GM21576 (cell line): ENCODE measurements at regions not wholly inside any gene's neighbourhood (a gene's known extent, or its start where the extent isn't known, plus 50 kb on each side); places are given as distances from the start of the nearest gene placed in this dataset.
A peak's percentile ranks its signal among the peaks of the same experiment; 100 is the strongest.

Experiments used
- ATAC-seq: cut with Tn5 transposase; IDR thresholded peaks from one replicate; pipeline ENCODE4 v1.9.1; 2021; ENCODE audit warnings: mild to moderate bottlenecking, moderate library complexity; ENCODE audit not compliant: unreplicated experiment

- ATAC-seq = no peak
These were observed 102.7 kb upstream of the TOP1 start for GRCh38 chr20:40925829-40926510.

GRCh38 chr20:40926928-40927327 is 101.7 kb upstream of the TOP1 start:
- no peak for ATAC-seq

- no peak for ATAC-seq
These were observed 98.1 kb upstream of the TOP1 start for GRCh38 chr20:40930561-40930960.

GRCh38 chr20:40931410-40932044 is 97.1 kb upstream of the TOP1 start:
- ATAC-seq = no peak

- ATAC-seq = no peak
These were observed 96.2 kb upstream of the TOP1 start for GRCh38 chr20:40932436-40932835.

- no peak for ATAC-seq
These were observed 94.9 kb upstream of the TOP1 start for GRCh38 chr20:40933758-40934157.

- ATAC-seq = no peak
These were observed 90.6 kb upstream of the TOP1 start for GRCh38 chr20:40938020-40938419.

- ATAC-seq = no peak
These were observed 89.0 kb upstream of the TOP1 start for GRCh38 chr20:40939667-40940066.

- ATAC-seq = peak; percentile 37
These were observed 87.5 kb upstream of the TOP1 start for GRCh38 chr20:40941133-40941610.

GRCh38 chr20:40942006-40942405 is 86.6 kb upstream of the TOP1 start:
- ATAC-seq = no peak

GRCh38 chr20:40942775-40943174 is 85.8 kb upstream of the TOP1 start:
- no peak for ATAC-seq

GRCh38 chr20:40943591-40943990 is 85.0 kb upstream of the TOP1 start:
- ATAC-seq = no peak

- no peak for ATAC-seq
These were observed 83.4 kb upstream of the TOP1 start for GRCh38 chr20:40945189-40945588.

- no peak for ATAC-seq
These were observed 82.7 kb upstream of the TOP1 start for GRCh38 chr20:40945754-40946450.

- no peak for ATAC-seq
These were observed 82.2 kb upstream of the TOP1 start for GRCh38 chr20:40946451-40946850.

- no peak for ATAC-seq
These were observed 80.0 kb upstream of the TOP1 start for GRCh38 chr20:40948465-40949267.

- ATAC-seq = no peak
These were observed 79.3 kb upstream of the TOP1 start for GRCh38 chr20:40949346-40949745.

- no peak for ATAC-seq
These were observed 76.5 kb upstream of the TOP1 start for GRCh38 chr20:40952136-40952535.

GRCh38 chr20:40953416-40953815 is 75.2 kb upstream of the TOP1 start:
- no peak for ATAC-seq

- no peak for ATAC-seq
These were observed 74.8 kb upstream of the TOP1 start for GRCh38 chr20:40953856-40954255.

GRCh38 chr20:40954521-40955165 is 74.0 kb upstream of the TOP1 start:
- no peak for ATAC-seq
